Dedifferentiated amniotic fluid mesenchymal stem cell (primary cell): ENCODE measurements at regions not wholly inside any gene's neighbourhood (a gene's known extent, or its start where the extent isn't known, plus 50 kb on each side); places are given as distances from the start of the nearest gene placed in this dataset.
"Not testable (repeated sequence)": the region's sequence is repeated elsewhere in the genome, so short reads cannot be mapped to it uniquely, and the experiment has no call there.

ENCODE experiments used
- DNase-seq: peaks from one replicate; pipeline ENCODE4 v3.0.0-alpha.2; 2016; ENCODE audit errors: extremely low spot score

DNA sequence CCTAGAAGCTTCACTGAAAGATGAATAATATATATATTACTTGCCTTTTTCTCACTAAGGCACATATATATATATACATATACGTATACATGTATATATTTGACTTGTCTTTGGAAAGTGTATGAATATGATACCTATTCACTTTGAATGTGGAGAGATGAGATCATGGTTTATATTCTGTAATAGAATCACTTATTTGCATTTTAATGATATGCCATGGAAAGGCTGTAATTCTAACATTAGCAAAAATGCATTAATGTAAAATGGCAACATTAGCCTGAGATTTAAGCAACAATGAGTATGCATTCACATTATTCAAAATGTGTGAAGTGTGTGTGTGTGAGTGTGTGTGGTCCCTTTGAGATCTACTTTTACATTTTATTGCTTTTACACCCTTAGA lies 54.5 kb upstream of the PRKD1 start:
- DNase-seq = no peak

DNA sequence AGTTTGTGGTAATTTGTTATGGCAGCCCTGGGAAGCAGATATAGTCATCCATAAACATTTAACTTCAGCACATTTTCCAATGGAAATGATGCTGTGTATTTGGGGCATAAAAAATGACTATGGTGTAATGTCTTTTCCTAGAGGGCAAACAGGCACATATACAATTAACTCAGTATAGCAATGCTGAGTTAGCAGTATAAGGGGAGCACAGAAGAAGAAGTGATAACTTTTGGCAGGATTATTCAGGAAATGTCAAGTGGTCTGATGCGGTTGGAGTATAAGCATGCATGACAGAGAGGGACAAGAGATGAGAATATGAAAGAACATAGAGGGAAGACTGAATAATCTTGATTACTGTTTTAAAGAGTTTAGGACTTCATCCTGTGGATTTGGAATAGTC lies 55.3 kb upstream of the PRKD1 start:
- DNase-seq = no peak

DNA sequence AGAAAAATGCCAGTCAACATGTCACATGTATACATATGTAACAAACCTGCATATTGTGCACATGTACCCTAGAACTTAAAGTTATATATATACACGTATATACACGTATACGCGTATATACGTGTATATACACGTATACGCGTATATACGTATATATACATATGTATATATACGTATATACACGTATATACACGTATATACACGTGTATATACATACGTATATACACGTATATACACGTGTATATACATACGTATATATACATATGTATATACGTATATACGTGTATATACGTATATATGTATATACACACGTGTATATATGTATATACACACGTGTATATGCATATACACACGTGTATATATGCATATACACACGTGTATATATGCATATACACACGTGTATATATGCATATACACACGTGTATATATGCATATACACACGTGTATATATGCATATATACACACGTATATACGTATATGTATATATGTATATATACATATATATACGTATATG lies 62.8 kb upstream of the PRKD1 start:
- not testable (repeated sequence) for DNase-seq

DNA sequence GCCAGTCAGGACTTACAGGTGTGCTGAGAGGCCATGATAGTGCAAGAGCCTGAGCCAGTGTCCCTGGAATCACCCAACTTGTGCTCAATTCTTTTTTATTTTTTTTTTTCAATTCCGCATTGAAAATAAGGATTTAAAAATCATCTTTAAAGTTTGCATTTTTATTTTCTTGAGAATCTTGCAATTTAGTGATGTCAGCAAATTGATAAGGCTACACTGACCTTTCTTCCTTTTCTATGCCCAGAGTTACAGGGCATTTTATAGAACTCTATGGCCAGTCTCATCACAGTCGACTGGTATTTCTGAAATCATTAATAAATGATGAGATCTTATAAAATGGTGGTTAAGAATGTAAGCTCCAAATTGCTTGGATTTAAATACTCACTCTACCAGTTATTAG lies 63.3 kb upstream of the PRKD1 start:
- no peak for DNase-seq

DNA sequence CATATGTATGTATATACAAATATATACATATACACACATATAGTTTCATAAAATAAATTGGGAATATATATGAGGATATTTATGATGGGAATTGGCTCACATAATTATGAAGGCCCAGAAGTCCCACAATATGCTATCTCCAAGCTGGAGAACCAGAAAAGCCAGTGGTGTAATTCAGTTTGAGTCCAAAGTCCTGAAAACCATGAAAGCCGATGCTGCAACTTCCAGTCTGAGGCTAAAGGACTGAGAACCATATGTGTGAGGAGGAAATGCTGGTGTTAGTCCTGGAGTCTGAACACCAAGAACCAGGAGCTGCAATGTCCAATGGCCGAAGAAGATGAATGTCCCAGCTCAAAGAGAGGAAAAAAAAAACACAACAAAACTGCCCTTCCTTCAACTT lies 65.5 kb upstream of the PRKD1 start:
- DNase-seq = no peak

DNA sequence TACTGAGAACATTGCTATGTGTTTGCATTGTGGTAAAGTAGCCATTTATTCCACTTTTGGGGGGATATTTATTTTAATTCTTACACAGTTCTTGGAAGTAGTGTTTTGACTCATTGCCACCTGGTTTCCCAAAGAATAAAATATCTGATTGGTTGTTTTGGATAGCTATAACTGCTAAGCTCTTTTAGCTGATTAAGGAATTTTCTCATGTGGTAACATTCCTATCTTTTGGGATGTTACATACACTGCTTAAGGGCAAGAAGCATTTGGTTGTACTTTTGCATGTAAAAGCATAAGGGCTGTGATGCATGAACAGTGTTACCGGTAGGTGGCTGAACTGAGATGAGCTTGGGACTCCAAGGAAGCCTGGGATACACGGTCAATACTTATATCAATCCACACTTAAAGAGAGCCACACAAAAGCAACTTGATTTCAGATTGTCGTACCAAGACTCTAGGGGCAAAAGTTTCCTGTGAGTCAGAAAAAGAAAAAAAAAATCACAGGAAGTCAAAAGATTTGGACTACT lies 71.4 kb upstream of the PRKD1 start:
- no peak for DNase-seq

DNA sequence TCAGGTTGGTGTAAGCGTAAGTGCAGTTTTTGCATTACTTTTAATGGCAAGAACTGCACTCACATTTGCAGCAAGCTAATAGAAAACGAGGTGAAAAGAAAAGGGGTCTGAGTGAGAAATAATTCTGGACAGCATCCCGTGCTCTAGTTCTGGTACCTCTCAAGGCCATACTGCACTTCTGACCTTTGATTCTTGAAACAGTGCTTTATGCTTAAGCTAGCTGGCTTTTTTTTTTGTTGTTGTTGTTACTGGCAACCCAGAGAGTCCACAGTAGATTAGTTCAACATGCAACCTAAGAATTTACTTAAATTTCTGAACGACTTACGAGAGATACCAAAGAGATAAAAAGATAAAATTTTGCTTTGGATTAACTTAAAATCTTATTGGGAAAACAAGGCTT lies 75.2 kb upstream of the PRKD1 start:
- DNase-seq = no peak

DNA sequence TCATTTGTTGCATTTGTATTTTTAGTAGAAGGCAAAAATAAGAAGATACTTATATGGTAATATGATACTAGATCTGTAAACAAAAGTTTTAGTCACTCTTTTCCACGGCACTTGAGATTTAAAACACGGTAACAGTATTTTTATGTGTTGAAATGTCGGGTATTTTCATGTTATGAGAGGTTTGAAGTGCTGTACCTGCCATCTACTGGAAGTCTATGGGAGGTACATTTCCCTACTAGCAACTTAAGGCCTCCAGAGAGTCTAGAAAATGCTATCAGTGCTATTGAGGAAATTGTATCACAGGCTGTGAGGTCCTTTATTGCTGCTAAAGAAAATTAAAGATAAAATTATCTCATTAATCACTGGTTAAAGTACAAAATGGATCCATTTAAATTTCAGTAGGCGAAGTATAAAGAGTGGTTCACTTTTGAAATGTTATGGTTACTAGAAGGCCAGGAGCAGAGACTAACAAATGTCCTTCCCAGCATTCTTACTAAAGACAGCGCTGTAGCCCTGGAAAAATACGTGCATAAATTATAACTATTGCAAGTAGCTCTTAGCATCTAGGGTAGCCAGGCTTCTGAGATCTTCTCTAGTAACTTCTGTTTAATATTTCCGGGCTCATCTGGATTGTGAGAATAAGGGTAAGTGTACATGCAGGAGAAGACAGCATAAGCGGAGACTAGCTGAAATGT lies 77.6 kb upstream of the PRKD1 start:
- peak; percentile 82 for DNase-seq

DNA sequence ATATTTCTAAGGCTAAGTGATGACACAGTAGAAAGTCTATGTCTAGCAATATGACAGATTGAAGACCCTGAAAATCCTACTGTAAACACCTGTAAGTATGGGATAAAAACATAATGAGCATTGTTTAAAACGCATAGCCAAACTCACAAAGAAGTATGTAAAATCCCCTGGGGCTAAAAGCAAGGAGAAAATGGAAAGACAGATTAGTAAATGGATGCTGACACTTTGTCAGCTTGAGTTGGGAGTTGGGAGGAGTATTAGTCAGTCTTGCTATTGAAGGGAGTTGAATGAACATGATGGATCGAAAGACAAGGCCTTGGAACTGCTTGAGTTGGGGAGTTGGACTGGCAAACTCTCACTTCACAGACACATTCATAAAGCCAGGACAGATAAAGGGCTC lies 79.0 kb upstream of the PRKD1 start:
- DNase-seq = no peak

DNA sequence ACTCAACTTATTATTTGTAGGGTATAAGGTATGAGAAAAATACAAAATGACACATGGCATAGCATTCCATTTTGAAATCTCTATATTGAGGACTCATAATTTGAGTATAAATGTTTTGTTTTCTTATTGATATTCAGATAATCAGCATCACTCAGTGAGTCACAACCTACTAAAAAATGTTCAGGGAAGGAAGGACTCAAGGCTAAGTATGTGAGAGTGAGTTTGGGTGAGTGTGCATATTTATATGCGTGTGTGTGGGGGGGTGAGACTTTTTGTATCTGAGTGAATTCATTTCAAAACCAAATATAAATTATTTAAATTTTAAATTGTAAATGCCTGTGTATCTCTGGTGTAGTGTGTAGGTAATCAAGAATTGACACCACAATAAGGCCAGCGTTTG lies 87.8 kb upstream of the PRKD1 start:
- DNase-seq = no peak

DNA sequence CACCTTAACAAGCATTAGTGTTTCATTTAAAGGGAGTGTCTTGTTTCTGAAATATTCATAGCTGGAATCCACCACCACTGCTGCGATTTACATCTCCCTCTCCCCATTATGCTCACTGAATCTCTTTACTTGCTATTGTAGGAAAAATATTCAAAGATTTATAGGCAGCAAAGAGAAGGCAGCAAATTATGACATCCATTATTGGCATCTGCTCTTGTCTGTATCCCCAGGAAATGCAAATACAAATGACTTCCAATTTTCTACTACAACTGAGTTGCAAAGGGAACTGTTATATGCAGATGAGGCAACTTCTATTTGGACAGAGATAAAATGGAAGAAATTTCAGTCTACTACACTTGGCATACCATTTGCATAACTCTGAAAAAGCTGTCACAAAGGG lies 88.4 kb upstream of the PRKD1 start:
- no peak for DNase-seq

DNA sequence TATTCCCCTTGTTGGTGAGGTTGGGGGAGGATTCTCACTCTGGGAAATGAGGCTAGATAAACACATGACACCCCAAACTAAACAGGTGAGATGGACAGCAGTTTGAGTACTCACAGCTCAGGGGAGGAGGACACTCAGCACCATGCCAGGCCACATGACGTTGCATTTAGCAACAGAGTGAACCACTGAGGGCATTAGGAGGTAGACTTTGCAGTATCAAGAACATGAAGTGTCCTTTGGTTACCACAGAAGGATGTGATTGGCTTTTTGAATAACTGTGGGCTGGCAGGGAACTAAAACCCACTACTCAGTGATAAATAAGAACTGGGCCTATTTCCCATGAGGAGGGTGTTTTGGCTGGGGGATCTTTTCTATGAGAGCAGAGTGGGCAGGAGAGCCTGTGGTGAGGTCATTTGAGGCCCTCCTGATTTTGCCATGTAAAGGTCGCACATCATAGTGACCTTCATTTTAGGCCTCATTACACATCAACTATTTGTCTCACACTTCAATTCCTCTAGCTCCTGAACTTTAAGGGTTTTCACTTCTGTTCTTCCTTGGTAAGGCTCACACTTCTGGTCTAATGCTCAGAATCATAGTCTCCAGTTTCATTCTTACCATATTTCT lies 89.8 kb upstream of the PRKD1 start:
- no peak for DNase-seq

DNA sequence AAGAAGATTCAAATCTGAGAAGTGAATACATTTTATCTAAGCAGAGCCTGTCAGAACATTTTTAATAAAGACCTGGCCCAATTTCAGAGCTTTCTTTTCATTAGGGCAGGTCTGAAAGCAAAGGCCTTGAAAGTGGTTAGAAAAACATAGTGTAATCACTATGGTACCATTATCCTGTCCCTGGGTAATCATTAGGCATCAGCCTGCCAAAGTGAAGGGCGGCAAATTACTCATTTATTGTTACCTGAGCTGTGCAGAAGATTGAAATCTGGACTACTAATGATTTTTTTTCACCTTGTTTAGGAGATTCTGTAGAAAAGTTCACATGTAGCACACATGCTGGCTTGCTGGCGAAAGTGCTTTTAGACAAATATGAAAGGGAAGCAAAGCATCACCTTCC lies 92.6 kb upstream of the PRKD1 start:
- no peak for DNase-seq

DNA sequence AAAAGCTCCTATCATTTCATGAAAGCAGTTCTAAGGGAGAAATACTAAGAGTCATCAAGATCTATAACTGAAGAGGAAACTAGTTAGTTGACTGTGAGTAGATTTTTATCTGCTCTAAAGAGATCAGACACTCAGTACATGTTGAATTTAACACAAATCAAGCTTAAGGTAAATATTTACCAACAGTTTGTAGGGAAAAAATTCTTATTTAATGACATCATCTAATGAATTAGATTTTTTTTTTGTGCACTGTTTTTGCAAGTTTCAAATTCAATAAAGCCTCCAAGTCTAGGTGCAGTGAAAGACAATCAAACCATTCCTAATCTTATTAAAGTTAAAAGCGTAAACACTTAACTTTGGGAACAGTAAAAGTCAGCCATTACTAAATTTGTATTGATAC lies 93.0 kb upstream of the PRKD1 start:
- DNase-seq = no peak

DNA sequence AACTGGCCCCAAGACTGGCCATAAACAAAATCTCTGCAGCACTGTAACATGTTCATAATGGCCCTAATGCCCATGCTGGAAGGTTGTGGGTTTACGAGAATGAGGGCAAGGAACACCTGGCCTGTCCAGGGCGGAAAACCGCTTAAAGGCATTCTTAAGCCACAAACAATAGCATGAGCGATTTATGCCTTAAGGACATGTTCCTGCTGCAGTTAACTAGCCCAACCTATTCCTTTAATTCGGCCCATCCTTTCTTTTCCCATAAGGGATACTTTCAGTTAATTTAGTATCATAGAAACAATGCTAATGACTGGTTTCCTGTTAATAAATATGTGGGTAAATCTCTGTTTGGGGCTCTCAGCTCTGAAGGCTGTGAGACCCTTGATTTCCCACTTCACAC lies 95.7 kb upstream of the PRKD1 start:
- DNase-seq = not testable (repeated sequence)

DNA sequence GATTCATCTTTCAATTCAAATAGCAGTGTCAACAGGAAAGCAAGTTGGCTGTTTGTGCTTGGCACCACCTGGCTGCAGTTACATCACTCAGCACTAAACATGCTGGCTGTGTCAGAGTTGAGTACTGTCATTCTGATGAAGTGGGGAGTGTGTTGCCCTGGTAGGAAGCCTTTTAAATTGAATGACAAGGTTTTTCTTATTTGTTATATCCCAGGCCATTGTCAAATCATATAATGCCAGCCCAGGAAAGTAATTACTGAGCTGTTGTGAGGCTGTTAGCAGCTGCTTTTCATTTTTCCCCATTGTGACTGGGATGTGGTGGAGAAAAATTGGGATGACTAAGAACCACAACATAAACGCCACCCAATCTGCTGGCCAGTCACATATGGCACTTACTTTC lies 106.5 kb upstream of the PRKD1 start:
- no peak for DNase-seq

DNA sequence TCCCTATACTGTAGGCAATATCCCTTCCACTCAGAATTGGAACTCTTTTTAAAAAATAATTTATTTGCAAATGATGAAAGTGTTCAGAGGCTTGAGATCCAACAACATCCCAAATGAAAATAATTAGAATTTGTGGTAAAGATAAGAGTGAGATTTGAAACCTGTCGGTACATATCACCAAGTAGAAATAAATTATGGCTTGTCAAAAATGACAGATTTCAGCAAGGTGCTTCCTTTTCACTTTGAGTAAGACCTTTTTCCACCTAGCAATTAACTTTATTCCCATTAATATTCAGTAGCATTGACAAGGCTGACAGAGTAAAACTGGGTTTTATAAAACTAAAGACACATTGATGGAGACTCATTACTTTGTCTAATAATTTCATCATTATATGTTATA lies 107.7 kb upstream of the PRKD1 start:
- DNase-seq = no peak

DNA sequence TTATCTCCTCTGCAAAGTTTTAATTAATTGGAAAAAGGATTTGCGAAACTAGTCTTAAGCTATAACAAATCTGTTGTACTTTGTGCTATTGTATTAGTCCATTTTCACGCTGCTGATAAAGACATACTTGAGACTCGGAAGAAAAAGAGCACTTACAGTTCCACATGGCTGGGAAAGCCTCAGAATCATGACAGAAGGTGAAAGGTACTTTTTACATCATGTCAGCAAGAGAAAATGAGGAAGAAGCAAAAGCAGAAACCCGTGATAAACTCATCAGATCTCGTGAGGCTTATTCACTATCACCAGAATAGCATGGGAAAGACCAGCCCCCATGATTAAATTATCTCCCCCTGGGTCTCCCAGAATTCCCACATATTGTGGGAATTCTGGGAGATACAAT lies 118.1 kb upstream of the PRKD1 start:
- DNase-seq = no peak

DNA sequence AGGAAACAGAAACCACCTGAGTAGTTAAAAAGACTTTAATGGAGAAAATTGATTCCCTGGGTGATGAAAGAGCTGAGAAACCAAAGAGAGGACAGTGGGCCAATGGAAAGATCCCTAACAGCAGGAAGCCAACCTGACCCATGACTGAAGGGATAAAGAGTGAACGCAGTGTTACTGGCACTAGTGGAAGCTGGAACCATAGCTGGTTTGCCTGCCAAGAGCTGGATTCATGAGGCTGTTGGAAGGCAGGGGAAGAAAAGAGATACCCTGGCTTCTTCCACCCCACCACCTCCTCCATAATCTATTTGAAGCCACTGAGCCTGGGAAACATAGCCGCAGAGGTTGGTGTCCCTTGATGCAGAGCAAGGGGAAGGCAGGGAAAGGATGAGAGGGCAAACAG lies 125.5 kb upstream of the PRKD1 start:
- no peak for DNase-seq

DNA sequence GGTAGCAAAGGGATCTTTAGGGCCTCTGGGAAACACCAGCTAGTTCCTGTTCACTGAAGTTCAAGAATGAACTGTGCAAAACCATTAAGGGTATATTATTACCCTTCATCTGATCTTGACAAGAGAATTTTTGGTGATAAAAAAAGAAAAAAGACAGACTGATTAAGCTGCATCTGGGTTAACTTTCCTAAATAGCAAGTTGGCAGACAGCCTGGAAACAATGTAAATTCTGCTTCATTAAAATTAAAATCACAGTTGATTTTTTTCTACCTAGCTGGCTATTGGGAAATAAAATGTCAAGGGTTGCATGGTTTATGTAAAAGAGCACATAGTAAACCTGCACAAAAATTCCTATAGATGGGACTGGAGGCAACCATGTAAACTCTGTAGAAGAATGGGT lies 126.6 kb upstream of the PRKD1 start:
- no peak for DNase-seq

DNA sequence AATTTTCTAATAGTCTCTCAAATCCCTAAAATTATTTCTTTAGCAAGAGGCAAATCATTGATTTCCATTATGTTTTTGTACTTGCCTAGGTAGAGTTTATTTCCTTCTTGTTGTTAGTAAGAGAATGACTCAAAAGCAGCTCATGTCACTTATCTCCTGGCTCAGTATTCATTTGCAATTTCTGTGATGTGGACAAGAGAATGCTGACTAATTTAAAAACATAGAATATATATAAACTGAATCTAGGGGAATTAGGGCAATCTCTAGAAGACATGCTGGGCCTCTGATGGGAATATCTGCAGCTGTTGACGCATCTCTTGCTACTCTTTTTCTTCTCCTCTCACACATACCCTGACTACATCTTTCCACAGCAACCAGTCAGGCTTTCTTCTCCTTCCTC lies 130.8 kb upstream of the PRKD1 start:
- no peak for DNase-seq

DNA sequence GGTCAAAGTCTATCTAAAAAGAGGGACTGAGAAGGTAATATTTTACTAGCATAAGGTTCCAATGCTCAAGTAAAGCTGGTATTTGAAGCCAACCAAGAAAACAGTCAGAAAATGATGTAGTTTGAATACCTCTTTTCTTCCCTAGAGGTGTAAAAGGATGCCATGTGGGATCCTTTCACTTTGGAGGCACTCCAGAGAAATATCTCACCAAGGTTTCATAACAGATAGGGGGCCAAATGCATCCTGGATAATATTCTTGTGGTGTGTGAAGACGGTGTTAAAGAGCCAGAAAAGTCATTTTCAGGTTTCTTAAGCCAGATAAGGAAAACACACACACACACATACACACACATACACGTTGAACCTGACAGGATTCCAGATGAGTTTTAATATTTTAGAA lies 136.1 kb upstream of the PRKD1 start:
- no peak for DNase-seq

DNA sequence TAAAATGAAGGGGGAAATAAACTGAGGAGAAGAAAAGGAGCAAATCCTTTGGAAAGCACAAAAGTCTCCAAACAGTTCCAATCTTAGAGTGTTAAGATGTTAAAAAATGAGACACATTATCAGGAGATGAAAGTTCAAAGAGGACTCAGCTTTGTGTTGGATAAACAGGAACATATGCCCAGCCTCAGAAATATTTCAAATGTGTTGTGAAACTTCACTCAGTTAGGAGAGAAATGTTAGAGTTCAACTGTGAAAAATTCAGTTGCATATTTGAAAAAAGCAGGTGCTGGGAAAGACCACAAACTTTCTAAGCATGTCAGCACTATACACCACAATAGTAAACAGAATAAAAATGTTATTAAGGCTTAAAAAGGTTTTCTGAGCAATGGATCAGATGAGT lies 136.8 kb upstream of the PRKD1 start:
- peak; percentile 19 for DNase-seq

DNA sequence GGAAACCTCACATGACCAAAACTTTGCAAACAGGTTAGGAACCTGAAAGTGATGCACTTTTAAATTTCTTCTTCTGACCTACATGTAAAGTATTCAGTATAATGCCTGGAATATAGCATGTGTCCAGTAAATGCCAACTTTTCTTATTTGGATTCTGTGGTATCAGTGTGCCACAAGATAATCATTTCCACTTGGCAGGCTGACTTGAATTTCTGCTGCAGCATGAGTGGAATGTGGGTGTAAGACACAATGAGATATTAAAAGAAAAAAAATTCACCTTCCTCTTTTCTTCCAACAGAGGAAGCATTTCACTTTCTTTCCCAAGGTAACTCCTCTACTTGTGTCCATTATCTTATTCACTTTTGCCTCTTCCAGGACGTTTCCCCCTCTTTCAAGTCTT lies 141.9 kb upstream of the PRKD1 start:
- DNase-seq = peak; percentile 19
